Adrenal gland (tissue), 9 donors: ENCODE measurements at regions not wholly inside any gene's neighbourhood (a gene's known extent, or its start where the extent isn't known, plus 50 kb on each side); places are given as distances from the start of the nearest gene placed in this dataset.

Experiments used
- DNase-seq, 7 donors: peaks; one replicate each; pipeline ENCODE4 v3.0.0-alpha.2; 2019 to 2020
- H3K27ac ChIP-seq, 5 donors: fragments of 200-600 bp; sonication (generic) in 4 of 5; 1 replicate in 3 of 5; 2 replicates in 2 of 5; pipeline versions ENCODE4 v1.5.1 to v1.8.0; 2016 to 2020; ENCODE audit warnings: mild to moderate bottlenecking in 1 of 5
- H3K27me3 ChIP-seq: fragments of 200-600 bp; 2 replicates; pipeline ENCODE4 v1.8.0; 2021
- H3K36me3 ChIP-seq, 2 donors: fragments of 200-600 bp; replicated peaks in 1 of 2; 1 replicate in 1 of 2; 2 replicates in 1 of 2; pipeline versions ENCODE4 v1.5.1 to v1.8.0; 2018 to 2022
- H3K4me1 ChIP-seq, 2 donors: fragments of 200-600 bp; replicated peaks in 1 of 2; 1 replicate in 1 of 2; 2 replicates in 1 of 2; pipeline versions ENCODE4 v1.5.1 to v1.8.0; 2018 to 2021
- H3K4me3 ChIP-seq, 4 donors: fragments of 200-600 bp; sonication (generic) in 3 of 4; one replicate each; pipeline ENCODE4 v1.5.1; 2016 to 2018
- H3K9me3 ChIP-seq, 3 donors: fragments of 200-600 bp; sonication (generic) in 1 of 3; replicated peaks in 1 of 3; 1 replicate in 2 of 3; 2 replicates in 1 of 3; pipeline versions ENCODE4 v1.5.1 to v1.8.0; 2016 to 2021
- POLR2A ChIP-seq, 2 donors: fragments of 450-650 bp; IDR thresholded peaks; one replicate each; pipeline ENCODE4 v1.6.1; 2017; ENCODE audit warnings: antibody characterized with exemption in 2 of 2, mild to moderate bottlenecking in 2 of 2, moderate library complexity in 1 of 2
- WGBS, 4 donors: extraction: QIAGEN DNeasy Blood & Tissue Kit in 2 of 4; methylation state at CpG; one replicate each; pipeline versions ENCODE4 v1.1.5 to v1.1.7; 2013 to 2017; 5-methylcytosine and 5-hydroxymethylcytosine counted together
- intact Hi-C, 2 donors: fragments of 100-400 bp; cut with DNase I; formaldehyde crosslinking; loops; one replicate each; pipeline versions ENCODE4 v1.14.1 to v1.15.0; 2022 to 2023
- TF ChIP-seq, protein P1 (sequence below), 6 experiments: fragments of 450-650 bp in 4 of 6; fragments of 200-600 bp in 2 of 6; sonication (generic) in 1 of 6; IDR thresholded peaks; 1 replicate in 5 of 6; 2 replicates in 1 of 6; pipeline versions ENCODE4 v1.5.1 to v1.8.0; 2016 to 2021; ENCODE audit warnings: antibody characterized with exemption in 6 of 6, mild to moderate bottlenecking in 2 of 6, moderate library complexity in 1 of 6
- donor health status: healthy with polysubstance abuse.
- donor health status: Bipolar disorder and iron deficiency.
- donor health status: DM: yes; HTN: yes; CAD: no.
- donor health status: DM: no; HTN: no; CAD: no.
- donor health status: DM: no; HTN: no; CAD: no.

DNA sequence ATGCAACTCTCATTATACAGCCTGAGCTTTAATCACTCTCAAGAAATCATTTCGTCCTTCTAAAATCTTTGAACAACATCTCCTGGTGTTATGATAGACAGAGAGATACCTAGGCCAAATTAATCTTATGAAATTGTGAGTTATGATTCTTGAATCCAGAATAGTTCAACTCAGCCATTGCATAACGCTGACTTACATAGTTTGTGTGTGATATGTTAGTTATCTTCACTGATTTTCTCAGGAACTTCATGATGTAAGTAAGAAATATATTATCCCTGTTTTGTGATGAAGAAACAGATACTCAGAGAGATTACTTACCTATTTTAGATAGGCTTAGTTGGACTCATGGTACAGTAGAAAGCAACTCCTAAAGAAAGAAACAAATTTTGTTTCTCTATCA, 684.4 kb downstream of the ZEB2 start:
- 0 to 44% (median 40%) methylated on average over 2 of the region's 2 CpGs for WGBS, 4 donors
- intact Hi-C loops, result no loop called here
- DNase-seq, result no peak
- no peak overlapping the region for H3K4me3 ChIP-seq
- no peaks in the 10 kb centered on the region for H3K27me3 ChIP-seq
- no peaks in the 10 kb centered on the region for H3K9me3 ChIP-seq
- TF ChIP-seq POLR2A (IDR thresholded peaks at IDR 0.05), result no peak
- TF ChIP-seq, protein P1, sequence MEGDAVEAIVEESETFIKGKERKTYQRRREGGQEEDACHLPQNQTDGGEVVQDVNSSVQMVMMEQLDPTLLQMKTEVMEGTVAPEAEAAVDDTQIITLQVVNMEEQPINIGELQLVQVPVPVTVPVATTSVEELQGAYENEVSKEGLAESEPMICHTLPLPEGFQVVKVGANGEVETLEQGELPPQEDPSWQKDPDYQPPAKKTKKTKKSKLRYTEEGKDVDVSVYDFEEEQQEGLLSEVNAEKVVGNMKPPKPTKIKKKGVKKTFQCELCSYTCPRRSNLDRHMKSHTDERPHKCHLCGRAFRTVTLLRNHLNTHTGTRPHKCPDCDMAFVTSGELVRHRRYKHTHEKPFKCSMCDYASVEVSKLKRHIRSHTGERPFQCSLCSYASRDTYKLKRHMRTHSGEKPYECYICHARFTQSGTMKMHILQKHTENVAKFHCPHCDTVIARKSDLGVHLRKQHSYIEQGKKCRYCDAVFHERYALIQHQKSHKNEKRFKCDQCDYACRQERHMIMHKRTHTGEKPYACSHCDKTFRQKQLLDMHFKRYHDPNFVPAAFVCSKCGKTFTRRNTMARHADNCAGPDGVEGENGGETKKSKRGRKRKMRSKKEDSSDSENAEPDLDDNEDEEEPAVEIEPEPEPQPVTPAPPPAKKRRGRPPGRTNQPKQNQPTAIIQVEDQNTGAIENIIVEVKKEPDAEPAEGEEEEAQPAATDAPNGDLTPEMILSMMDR (IDR thresholded peaks at IDR 0.05), result no peak
- H3K27ac ChIP-seq, result no peak overlapping the region
- no peaks in the 10 kb centered on the region for H3K36me3 ChIP-seq
- H3K4me1 ChIP-seq, result no peaks in the 10 kb centered on the region

DNA sequence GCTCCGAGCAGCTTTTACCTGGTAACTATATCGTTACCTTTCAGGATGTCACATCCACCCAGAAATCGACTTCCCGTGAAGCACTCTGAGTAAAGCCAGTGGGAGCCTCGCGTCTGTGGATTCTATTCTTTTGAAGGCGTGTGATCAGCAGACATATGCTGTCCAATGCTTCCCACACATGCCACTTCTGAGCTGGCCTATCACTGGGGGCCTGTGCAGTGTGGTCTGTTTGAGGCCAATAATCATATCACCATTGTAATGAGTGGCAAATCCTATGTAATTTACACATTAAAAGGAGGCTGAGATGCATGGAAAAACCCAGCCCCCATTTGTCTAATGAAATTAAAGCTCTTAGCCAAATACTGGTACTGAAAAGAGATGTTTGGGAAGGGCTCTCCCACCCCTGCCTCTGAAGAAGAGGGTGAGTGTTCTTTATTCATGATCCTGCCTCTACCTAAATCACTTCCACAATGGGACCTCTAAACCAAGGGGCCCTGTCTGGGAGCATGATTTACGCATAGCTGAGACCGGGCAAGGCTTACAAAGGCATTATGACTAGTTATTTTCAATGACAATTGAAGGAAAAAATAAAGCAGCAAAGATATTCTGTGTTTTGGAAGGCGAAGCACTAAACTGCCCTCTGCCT, 686.8 kb downstream of the ZEB2 start:
- 82 to 90% (median 86%) methylated on average over 10 of the region's 10 CpGs for WGBS, 4 donors
- TF ChIP-seq POLR2A (IDR thresholded peaks at IDR 0.05), result no peak
- TF ChIP-seq, protein P1 (IDR thresholded peaks at IDR 0.05), result no peak

DNA sequence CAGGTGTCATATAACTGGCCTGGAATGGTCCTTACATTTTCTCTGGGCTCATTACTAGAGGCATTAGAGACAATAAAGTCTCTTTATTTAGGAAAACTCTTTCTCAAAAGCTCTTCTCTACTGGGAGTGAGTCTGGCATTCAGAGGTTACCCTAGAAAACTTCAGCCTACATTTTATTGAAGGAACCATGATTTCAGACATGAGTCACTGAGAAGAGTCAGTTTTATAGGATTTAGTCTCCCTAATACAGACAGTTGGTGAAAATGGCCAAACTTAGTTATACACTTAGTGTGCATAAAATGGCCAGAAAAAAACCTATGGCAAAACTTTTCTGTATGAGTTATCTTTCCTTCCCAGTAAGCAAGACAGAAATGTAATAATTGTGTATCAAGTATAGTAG, 689.4 kb downstream of the ZEB2 start:
- intact Hi-C loops, result no loop called here
- Histone ChIP-seq H3K4me3 (no peak overlapping the region), H3K36me3 (no peaks in the 10 kb centered on the region), H3K4me1 (no peaks in the 10 kb centered on the region), H3K9me3 (no peaks in the 10 kb centered on the region), H3K27ac (no peak overlapping the region), H3K27me3 (no peaks in the 10 kb centered on the region)
- no peak for TF ChIP-seq POLR2A (IDR thresholded peaks at IDR 0.05)
- TF ChIP-seq, protein P1 (IDR thresholded peaks at IDR 0.05), result no peak
- DNase-seq, result no peak

More for the DNA sequence above, 686.8 kb downstream of the ZEB2 start:
- no peak for DNase-seq
- no peak overlapping the region for H3K4me3 ChIP-seq
- no peak overlapping the region for H3K27ac ChIP-seq
- H3K9me3 ChIP-seq, result no peaks in the 10 kb centered on the region
- no peaks in the 10 kb centered on the region for H3K4me1 ChIP-seq
- H3K36me3 ChIP-seq, result no peaks in the 10 kb centered on the region
- intact Hi-C loops, result no loop called here
- H3K27me3 ChIP-seq, result no peaks in the 10 kb centered on the region

DNA sequence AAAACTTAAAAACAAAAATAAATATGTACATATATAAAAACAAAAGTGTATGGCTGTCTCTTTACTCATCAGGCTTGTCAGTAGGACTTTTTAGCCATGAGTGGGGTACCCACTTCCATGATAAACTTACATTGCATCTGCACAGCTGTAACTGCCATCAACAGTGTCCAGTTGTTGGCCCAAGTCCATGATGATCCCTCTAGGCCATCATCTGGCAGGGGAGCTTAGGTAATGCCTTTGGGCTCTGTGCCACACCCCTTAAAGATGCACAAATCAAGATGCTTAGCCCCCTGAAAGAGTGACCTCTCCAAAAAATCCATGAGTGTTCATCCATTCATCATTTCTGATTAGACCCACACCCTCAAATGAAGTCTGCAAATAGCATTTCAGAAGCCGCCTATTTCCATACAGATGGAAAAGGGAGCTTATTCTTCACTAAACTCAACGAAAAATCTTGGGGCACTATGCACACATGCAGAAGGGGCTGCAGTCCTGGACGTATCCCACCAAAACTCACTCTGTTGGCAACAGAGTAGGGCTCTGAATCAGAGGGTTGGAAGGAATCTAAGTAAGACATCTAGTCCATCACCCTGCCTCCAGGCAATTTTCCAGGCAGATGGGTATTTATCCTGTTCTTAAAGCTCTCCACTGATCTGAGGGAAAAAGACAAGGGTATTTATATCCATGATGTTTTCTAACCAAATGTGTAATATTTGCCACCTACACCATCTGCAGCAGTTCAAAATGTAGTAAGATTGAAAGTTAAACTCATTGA, 691.0 kb downstream of the ZEB2 start:
- H3K27me3 ChIP-seq, result no peaks in the 10 kb centered on the region
- intact Hi-C loops, result no loop called here
- H3K36me3 ChIP-seq, result no peaks in the 10 kb centered on the region
- 72 to 78% (median 74%) methylated on average over 3 of the region's 3 CpGs for WGBS, 4 donors
- DNase-seq, result no peak
- H3K27ac ChIP-seq, result no peak overlapping the region
- H3K9me3 ChIP-seq, result no peaks in the 10 kb centered on the region
- H3K4me1 ChIP-seq, result no peaks in the 10 kb centered on the region
- no peak for TF ChIP-seq POLR2A (IDR thresholded peaks at IDR 0.05)
- TF ChIP-seq, protein P1 (IDR thresholded peaks at IDR 0.05), result no peak
- H3K4me3 ChIP-seq, result no peak overlapping the region
